Right lobe of liver (tissue), 6 donors: ENCODE measurements at regions not wholly inside any gene's neighbourhood (a gene's known extent, or its start where the extent isn't known, plus 50 kb on each side); places are given as distances from the start of the nearest gene placed in this dataset.

Source experiments
- ATAC-seq, 4 donors: fragments of 200-7000 bp; cut with Tn5 transposase; one replicate each; pipeline ENCODE4 v1.9.1; 2020; ENCODE audit warnings: mild to moderate bottlenecking in 4 of 4, moderate library complexity in 4 of 4
- DNase-seq, 3 donors: peaks; one replicate each; pipeline ENCODE4 v3.0.0-alpha.2; 2020
- H3K27ac ChIP-seq, 3 donors: fragments of 200-600 bp; one replicate each; pipeline ENCODE4 v1.8.0; 2022
- H3K27me3 ChIP-seq, 2 donors: fragments of 200-600 bp; one replicate each; pipeline ENCODE4 v1.8.0; 2022
- H3K36me3 ChIP-seq, 4 donors: fragments of 200-600 bp; sonication (generic) in 1 of 4; one replicate each; pipeline versions ENCODE4 v1.5.1 to v1.8.0; 2017 to 2022; ENCODE audit warnings: control low read depth in 1 of 4
- H3K4me1 ChIP-seq, 4 donors: fragments of 200-600 bp; sonication (generic) in 1 of 4; one replicate each; pipeline versions ENCODE4 v1.5.1 to v1.8.0; 2017 to 2022; ENCODE audit warnings: control low read depth in 1 of 4
- H3K4me3 ChIP-seq, 3 donors: fragments of 200-600 bp; one replicate each; pipeline ENCODE4 v1.8.0; 2022
- H3K9me3 ChIP-seq, 4 donors: fragments of 200-600 bp; sonication (generic) in 1 of 4; one replicate each; pipeline versions ENCODE4 v1.5.1 to v1.8.0; 2017 to 2022; ENCODE audit warnings: control low read depth in 1 of 4
- CTCF ChIP-seq, 4 donors: fragments of 200-600 bp in 3 of 4; fragments of 450-650 bp in 1 of 4; IDR thresholded peaks; one replicate each; pipeline versions ENCODE4 v1.5.1 to v1.8.0; 2016 to 2022; ENCODE audit warnings: antibody characterized with exemption in 4 of 4, mild to moderate bottlenecking in 2 of 4
- POLR2A ChIP-seq: fragments of 450-650 bp; IDR thresholded peaks from one replicate; pipeline ENCODE4 v1.6.1; 2017; ENCODE audit warnings: antibody characterized with exemption, mild to moderate bottlenecking
- WGBS: methylation state at CpG from one replicate; pipeline ENCODE4 v1.1.6; 2018; ENCODE audit warnings: low coverage, low lambda C conversion rate; ENCODE audit not compliant: insufficient coverage; ENCODE audit errors: missing lambda C conversion rate; 5-methylcytosine and 5-hydroxymethylcytosine counted together
- intact Hi-C, 2 donors: fragments of 100-400 bp; cut with DNase I; formaldehyde crosslinking; loops; one replicate each; pipeline versions ENCODE4 v1.11.2 to v1.14.1; 2022
- donor health status: DM: no; HTN: yes; CAD: no.
- donor health status: DM: no; HTN: no; CAD: no.
- donor health status: DM: no; HTN: no; CAD: no.
- donor health status: DM: no; HTN: yes; CAD: no.
- donor health status: DM: no; HTN: yes; CAD: no.

GRCh38 chr18:78670778-78671391 lies 308.7 kb upstream of the SALL3 start:
- Histone ChIP-seq H3K36me3 (no peaks in the 10 kb centered on the region), H3K4me1 (no peaks in the 10 kb centered on the region), H3K9me3 (no peaks in the 10 kb centered on the region), H3K27me3 (no peaks in the 10 kb centered on the region), H3K27ac (no peak overlapping the region), H3K4me3 (no peak overlapping the region)
- TF ChIP-seq POLR2A: no peak
- TF ChIP-seq CTCF (IDR thresholded peaks at IDR 0.05): no peak
- intact Hi-C loops: no loop called here
- WGBS: 60% methylated on average over 12 of the region's 14 CpGs
- DNase-seq (no peak), ATAC-seq (no peak)

- H3K4me3 ChIP-seq: no peak overlapping the region
- 73% methylated on average over 6 of the region's 15 CpGs for WGBS
- H3K9me3 ChIP-seq: no peaks in the 10 kb centered on the region
- DNase-seq (no peak), ATAC-seq (no peak)
- no peaks in the 10 kb centered on the region for H3K27me3 ChIP-seq
- TF ChIP-seq CTCF (IDR thresholded peaks at IDR 0.05) (no peak), POLR2A (no peak)
- no peak overlapping the region for H3K27ac ChIP-seq
- intact Hi-C loops: no loop called here
- H3K36me3 ChIP-seq: no peaks in the 10 kb centered on the region
- H3K4me1 ChIP-seq: no peaks in the 10 kb centered on the region
These were observed 308.1 kb upstream of the SALL3 start for GRCh38 chr18:78671551-78671950.

DNA sequence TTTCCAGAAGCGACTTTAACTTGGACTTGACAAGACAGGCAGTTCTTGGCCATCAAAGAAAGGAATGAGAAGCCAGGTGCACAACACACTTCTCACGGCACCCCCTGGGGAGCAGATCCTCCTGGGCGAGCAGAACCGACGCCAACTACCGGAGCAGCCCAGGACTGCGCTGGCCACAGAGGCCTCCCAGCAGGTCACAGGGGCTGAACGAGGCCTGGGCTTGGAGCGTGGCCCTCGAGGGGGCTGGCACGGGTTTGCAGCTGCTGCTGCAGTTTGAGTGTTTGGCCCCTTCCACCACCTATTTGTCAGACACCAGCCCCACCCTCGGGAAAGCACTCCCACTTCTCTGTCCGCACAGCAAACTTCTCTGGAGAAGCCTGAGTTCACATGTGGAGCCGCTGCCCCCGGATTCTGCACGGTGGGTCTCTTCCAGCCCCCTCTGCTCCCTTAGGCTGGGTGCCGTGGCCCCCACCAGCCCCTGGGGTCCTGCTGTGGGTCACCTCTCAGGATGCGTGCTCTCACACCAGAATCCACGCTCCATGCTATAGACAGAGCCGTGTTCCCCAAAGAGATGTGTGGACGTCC lies 306.7 kb upstream of the SALL3 start:
- 60% methylated on average over 12 of the region's 21 CpGs for WGBS
- no peaks in the 10 kb centered on the region for H3K9me3 ChIP-seq
- ATAC-seq (peak in 1 of 4 donors; percentile 14), DNase-seq (no peak)
- H3K27me3 ChIP-seq: no peaks in the 10 kb centered on the region
- H3K27ac ChIP-seq: no peak overlapping the region
- intact Hi-C loops: no loop called here
- TF ChIP-seq CTCF (IDR thresholded peaks at IDR 0.05) (no peak), POLR2A (no peak)
- H3K36me3 ChIP-seq: no peaks in the 10 kb centered on the region
- H3K4me3 ChIP-seq: no peak overlapping the region
- H3K4me1 ChIP-seq: no peaks in the 10 kb centered on the region

- TF ChIP-seq POLR2A (no peak), CTCF (IDR thresholded peaks at IDR 0.05) (no peak)
- no peak for DNase-seq
- Histone ChIP-seq H3K27me3 (no peaks in the 10 kb centered on the region), H3K4me1 (no peaks in the 10 kb centered on the region), H3K9me3 (no peaks in the 10 kb centered on the region), H3K27ac (no peak overlapping the region), H3K4me3 (no peak overlapping the region), H3K36me3 (no peaks in the 10 kb centered on the region)
- peak in 1 of 4 donors; percentile 9 for ATAC-seq
- WGBS: 53% methylated on average over 4 of the region's 19 CpGs
- intact Hi-C loops: no loop called here
These were observed 305.9 kb upstream of the SALL3 start for GRCh38 chr18:78673516-78674321.
